GM21737 (cell line): ENCODE measurements at regions not wholly inside any gene's neighbourhood (a gene's known extent, or its start where the extent isn't known, plus 50 kb on each side); places are given as distances from the start of the nearest gene placed in this dataset.

Experiments used
- ATAC-seq: cut with Tn5 transposase; IDR thresholded peaks from one replicate; pipeline ENCODE4 v1.9.1; 2021; ENCODE audit warnings: mild to moderate bottlenecking, moderate library complexity; ENCODE audit not compliant: unreplicated experiment

GRCh38 chr3:42037318-42037945 lies 53.7 kb upstream of the TRAK1 start:
- no peak for ATAC-seq

GRCh38 chr3:42036483-42036823 lies 54.7 kb upstream of the TRAK1 start:
- peak; percentile 47 for ATAC-seq

- no peak for ATAC-seq
Measured at GRCh38 chr3:42035816-42036482, 55.2 kb upstream of the TRAK1 start.

GRCh38 chr3:42035007-42035406 lies 56.1 kb upstream of the TRAK1 start:
- no peak for ATAC-seq

GRCh38 chr3:42033741-42034140 lies 57.4 kb upstream of the TRAK1 start:
- ATAC-seq: no peak

GRCh38 chr3:42032693-42033349 lies 58.3 kb upstream of the TRAK1 start:
- no peak for ATAC-seq

- ATAC-seq: no peak
Measured at GRCh38 chr3:42031808-42032480, 59.2 kb upstream of the TRAK1 start.

GRCh38 chr3:42028474-42028873 lies 62.7 kb upstream of the TRAK1 start:
- no peak for ATAC-seq

GRCh38 chr3:42027571-42027970 lies 63.6 kb upstream of the TRAK1 start:
- ATAC-seq: no peak

GRCh38 chr3:42025370-42026138 lies 63.7 kb upstream of the ULK4 start:
- ATAC-seq: peak; percentile 55

- no peak for ATAC-seq
Measured at GRCh38 chr3:42024591-42025351, 62.9 kb upstream of the ULK4 start.

GRCh38 chr3:42023380-42023779 lies 61.5 kb upstream of the ULK4 start:
- no peak for ATAC-seq

GRCh38 chr3:42022355-42022754 lies 60.5 kb upstream of the ULK4 start:
- ATAC-seq: no peak

GRCh38 chr3:42020684-42021307 lies 58.9 kb upstream of the ULK4 start:
- ATAC-seq: no peak

- no peak for ATAC-seq
Measured at GRCh38 chr3:42019953-42020260, 58.0 kb upstream of the ULK4 start.

- ATAC-seq: no peak
Measured at GRCh38 chr3:42019144-42019952, 57.4 kb upstream of the ULK4 start.

- no peak for ATAC-seq
Measured at GRCh38 chr3:42014921-42015533, 53.1 kb upstream of the ULK4 start.

GRCh38 chr3:42014458-42014920 lies 52.6 kb upstream of the ULK4 start:
- ATAC-seq: no peak
